NCI-H460 (cell line): ENCODE measurements at regions not wholly inside any gene's neighbourhood (a gene's known extent, or its start where the extent isn't known, plus 50 kb on each side); places are given as distances from the start of the nearest gene placed in this dataset.
A peak's percentile ranks its signal among the peaks of the same experiment; 100 is the strongest.
"Not testable (repeated sequence)": the region's sequence is repeated elsewhere in the genome, so short reads cannot be mapped to it uniquely, and the experiment has no call there.

ENCODE experiments used
- DNase-seq: peaks from one replicate; pipeline ENCODE4 v3.0.0-alpha.2; 2016; ENCODE audit warnings: low read depth; ENCODE audit errors: extremely low read depth

GRCh38 chr3:59374091-59374817, 324.4 kb upstream of the CFAP20DC start:
- no peak for DNase-seq

- no peak for DNase-seq
Observed at GRCh38 chr3:59372346-59372745, 322.5 kb upstream of the CFAP20DC start.

DNA sequence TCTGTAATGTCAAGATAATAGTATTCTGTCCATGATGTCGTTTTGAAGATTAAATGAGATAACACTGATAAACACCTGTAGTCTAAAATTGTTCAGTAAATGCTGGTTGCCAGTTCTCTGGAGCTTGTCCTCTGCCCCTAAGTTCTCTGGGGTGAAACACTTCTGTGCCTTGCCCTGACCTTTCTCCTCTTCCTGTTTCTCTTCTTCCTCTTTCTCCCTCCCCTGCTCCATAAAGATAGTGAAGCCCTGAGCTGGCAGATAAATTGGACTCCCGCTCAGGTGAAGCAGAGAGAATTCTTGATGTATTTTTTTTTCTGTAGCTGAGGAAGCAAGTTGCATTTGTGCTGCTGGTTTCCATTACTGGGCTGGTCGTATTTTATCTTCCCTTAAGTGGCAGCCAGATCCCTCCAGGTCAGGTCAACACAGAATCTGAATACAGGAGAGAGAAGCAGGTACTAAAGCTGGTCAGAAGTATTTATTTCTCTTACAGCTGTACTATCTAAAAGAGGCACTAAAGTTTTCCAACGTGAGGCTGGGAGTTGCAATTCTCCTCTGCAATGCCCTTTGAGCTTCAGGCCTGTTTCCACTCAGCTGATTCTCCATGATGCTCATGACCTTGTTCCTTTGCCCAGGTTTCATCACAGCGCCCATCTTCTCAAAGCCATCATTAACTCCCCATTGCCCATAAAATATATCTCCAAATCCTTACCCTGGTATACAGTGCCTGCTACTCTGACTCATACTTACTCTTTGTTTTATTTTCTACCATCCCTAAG, 319.3 kb upstream of the CFAP20DC start:
- no peak for DNase-seq

DNA sequence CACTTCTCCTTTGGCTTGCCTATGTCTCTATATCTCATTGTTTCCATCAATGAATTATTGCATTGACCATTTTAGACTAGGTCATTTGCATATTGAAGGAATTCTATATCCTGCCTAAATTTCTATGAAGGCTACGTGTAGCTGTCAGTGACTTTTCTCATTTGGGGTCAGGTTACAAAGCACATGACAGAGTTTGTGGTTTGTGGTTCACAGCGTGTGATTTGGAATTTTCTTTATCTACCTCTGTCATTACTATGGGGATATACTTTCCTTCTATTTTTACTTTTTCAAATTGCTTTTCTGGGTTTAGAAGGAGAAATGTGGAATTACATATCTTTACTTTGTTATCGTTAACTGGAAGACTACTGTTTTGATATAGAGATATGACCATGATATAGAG, 317.3 kb upstream of the CFAP20DC start:
- no peak for DNase-seq

GRCh38 chr3:59366218-59366617, 316.4 kb upstream of the CFAP20DC start:
- DNase-seq, result no peak

GRCh38 chr3:59364496-59364895, 314.7 kb upstream of the CFAP20DC start:
- DNase-seq, result no peak

DNA sequence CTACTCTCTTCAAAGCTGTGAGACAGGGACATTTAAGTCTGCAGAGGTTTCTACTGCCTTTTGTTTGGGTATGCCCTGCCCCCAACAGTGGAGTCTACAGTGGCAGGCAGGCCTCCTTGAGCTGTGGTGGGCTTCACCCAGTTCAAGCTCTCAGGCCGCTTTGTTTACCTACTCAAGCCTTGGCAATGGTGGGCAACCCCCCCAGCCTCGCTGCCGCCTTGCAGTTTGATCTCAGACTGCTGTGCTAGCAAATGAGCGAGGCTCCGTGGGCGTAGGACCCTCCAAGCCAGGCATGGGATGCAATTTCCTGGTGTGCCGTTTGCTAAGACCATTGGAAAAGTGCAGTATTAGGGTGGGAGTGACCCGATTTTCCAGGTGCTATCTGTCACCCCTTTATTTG, 310.5 kb upstream of the CFAP20DC start:
- DNase-seq, result not testable (repeated sequence)

DNA sequence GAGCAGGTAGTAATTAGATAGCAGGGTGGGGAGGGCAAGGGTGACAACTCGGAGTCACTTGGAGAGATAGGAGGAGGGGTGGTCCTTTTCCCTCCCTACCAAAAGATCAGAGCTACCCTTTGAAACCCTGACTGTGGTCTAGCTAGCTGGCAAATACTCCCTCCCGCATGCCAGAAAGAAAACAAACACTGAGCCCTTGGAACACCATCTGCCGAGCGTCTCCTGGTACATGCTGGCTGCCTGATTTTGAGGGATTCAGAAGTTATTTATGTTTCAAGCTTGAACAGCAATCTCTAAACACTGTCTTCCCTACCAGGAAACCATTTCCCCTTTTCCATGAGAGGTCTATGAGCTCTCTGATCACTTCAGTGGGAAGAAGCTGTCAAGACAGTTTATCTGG, 291.6 kb upstream of the CFAP20DC start:
- no peak for DNase-seq

GRCh38 chr3:59339818-59340217, 290.0 kb upstream of the CFAP20DC start:
- no peak for DNase-seq

- DNase-seq, result no peak
Observed at GRCh38 chr3:59338934-59339333, 289.1 kb upstream of the CFAP20DC start.

- DNase-seq, result no peak
Observed at GRCh38 chr3:59335338-59335737, 285.5 kb upstream of the CFAP20DC start.

DNA sequence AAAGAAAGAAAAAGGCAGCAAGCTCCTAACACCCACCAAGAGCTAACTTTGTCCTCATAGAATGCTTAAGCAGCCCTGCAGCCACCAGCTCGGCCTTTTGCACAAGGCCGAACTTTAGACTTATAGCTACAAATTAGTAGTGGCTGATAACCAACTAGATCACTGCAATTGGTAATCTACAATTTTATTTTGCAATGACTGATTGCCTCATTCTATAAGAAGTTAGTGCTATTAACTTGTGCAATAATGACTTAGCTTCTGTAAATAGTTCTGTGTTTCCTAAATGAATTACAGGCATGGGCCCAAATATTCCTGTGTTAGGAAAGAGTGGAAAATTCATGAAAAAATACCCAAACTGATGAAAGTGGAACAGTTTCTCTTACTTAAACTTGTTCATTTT, 284.8 kb upstream of the CFAP20DC start:
- no peak for DNase-seq

GRCh38 chr3:59327376-59327808, 277.6 kb upstream of the CFAP20DC start:
- DNase-seq, result no peak

- no peak for DNase-seq
Observed at GRCh38 chr3:59326246-59327024, 276.6 kb upstream of the CFAP20DC start.

DNA sequence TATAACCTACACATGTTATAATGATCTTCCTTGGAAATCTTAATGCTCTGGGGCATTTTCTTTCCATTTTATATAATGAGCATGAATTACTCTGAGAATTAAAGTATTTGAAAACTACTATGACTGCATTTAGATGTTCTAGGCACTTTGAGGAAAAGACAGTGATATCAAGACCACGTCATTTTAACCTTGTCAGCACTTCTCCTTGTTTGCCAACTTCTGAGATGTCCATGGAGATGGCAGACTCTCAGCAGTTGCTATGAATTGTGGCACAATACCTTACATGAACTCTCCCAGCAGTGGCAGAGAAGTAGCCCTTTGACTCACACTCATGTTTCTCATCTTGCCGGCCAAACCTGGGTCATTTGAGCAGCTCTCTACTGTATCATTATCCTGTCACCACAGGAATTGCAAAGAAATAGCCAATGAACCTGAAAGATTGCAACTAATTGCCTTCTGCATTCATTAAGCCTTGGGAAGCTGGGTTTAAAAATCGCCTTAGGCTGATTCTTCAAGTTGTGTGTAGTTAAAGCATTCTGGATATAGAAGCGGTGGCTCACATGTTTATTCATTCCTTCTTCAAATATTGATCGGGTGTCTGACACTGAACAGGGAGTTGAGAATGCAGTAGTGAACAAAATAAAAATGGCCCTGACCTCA, 272.2 kb upstream of the CFAP20DC start:
- no peak for DNase-seq

DNA sequence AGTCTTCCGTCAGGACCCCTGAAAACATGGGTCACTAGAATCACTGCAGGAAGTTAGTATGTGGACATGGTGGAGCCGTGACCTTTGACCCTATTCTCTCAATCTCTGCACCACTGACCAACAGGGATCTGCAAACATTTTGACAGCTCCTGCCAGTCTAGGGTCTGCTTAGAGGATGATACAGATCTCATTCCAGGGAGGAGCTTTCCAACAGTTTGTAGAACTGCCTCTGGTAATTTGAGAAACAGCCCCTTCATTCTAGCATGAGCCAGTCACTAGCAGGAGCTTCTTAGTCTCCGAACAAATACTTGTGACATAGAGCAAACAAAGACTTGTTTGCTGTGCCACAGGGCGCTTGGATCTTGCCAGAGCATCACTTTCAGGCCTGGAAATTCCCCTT, 270.3 kb upstream of the CFAP20DC start:
- DNase-seq, result no peak

DNA sequence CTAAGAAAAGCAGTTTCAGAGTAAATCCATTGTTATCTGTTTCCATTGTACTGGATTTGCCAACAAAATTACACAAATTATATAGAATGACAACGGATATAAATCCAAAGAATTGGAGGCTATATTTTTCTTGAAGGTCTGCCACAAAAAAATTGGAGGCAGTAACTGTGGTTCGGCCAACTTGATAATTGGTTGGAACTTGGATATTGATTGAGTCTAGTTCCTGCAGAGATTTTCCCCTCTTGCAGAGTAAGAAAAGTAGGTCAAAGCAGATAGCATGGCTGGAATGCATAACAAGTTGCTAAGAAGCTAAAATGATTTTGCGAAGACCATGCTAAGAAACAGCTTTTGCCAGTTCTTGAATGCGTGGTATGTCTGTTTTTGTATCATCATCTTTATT, 269.6 kb upstream of the CFAP20DC start:
- no peak for DNase-seq

DNA sequence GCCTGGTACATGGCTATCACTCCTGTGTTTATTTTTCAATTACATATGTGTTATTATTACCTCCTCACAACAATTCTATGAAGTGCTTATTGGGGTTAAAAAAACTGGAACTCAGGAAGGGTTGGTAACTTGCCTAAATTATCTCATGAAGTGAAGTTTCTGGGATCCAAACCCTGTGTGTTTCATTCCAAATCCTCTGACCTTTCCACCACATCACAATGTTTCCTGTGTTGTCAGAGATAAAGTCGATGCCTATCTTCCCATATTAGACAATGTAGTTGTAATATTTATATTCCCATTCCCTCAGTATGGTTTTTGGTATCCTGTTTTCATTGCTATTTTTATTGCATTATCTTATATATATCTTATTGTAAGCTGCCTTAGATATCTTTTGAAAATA, 269.1 kb upstream of the CFAP20DC start:
- no peak for DNase-seq

- no peak for DNase-seq
Observed at GRCh38 chr3:59317386-59317785, 267.6 kb upstream of the CFAP20DC start.

DNA sequence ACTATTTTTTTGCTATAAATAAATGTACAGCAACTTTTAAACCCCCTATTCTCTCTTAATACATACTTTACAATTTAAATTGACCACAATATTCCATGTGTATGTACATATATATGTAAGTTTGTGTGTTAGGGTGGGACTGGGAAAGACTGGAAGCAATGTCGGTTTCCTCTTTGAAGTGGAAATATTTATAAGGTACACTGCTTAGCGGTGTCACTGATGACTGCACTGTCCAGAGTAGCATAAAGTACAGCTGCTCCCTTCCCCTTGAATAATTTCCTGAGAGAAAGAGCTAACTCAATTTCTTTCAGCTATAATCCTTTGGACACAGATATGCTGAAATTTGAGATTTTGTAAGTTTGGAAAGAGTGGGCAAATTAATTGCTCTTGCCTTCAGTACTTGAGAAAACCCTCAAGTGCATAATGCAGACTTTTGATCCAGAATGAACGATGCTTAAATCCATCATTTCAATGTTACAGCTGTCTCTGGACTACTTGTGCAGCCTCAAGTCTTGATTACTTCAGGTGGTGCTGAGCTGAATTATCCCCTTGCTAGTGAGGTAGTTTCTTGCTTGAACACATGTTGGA, 267.0 kb upstream of the CFAP20DC start:
- DNase-seq, result no peak

- peak; percentile 6 for DNase-seq
Observed at GRCh38 chr3:59313365-59313764, 263.5 kb upstream of the CFAP20DC start.
